IMR-90 (cell line): ENCODE measurements at regions not wholly inside any gene's neighbourhood (a gene's known extent, or its start where the extent isn't known, plus 50 kb on each side); places are given as distances from the start of the nearest gene placed in this dataset.
A peak's percentile ranks its signal among the peaks of the same experiment; 100 is the strongest.

Source experiments
- ATAC-seq: fragments of 200-7000 bp; cut with Tn5 transposase; 2 replicates; pipeline ENCODE4 v1.9.1; 2020; ENCODE audit warnings: low read depth, mild to moderate bottlenecking, moderate library complexity
- BruUV-seq: library from RNA; stranded (reverse); fragments of 400-500 nt; replicated peaks from 2 replicates; lab custom pipeline; 2021; lab: Mats Ljungman, UMichigan
- CTCF ChIA-PET: fragments of 300-600 bp; formaldehyde crosslinking; extraction: SDS; loops from one replicate; lab custom pipeline; 2021; ENCODE audit warnings: antibody characterized with exemption; lab: Yijun Ruan, JAX
- POLR2A ChIA-PET: fragments of 300-600 bp; sonication (Branson Sonifier 250); formaldehyde crosslinking; loops from one replicate; lab custom pipeline; 2022; ENCODE audit warnings: antibody characterized with exemption; ENCODE audit not compliant: unreplicated experiment; lab: Charles Lee
- DNase-seq: peaks from one replicate; pipeline ENCODE4 v3.0.0; 2013
- H2AFZ ChIP-seq: replicated peaks from 2 replicates; pipeline ENCODE3; 2013; ENCODE audit warnings: low read length, mild to moderate bottlenecking; ENCODE audit not compliant: poor library complexity
- H2AK5ac ChIP-seq: 2 replicates; pipeline ENCODE4 v1.6.1; 2013; ENCODE audit warnings: low read depth, low read length, inconsistent platforms
- H2AK9ac ChIP-seq: replicated peaks from 2 replicates; pipeline ENCODE3; 2013; ENCODE audit warnings: mild to moderate bottlenecking, low read depth, low read length, moderate library complexity; ENCODE audit not compliant: poor library complexity
- H2BK120ac ChIP-seq: 2 replicates; pipeline ENCODE4 v1.6.1; 2013; ENCODE audit warnings: low read depth, low read length, inconsistent platforms
- H2BK15ac ChIP-seq: 3 replicates; pipeline ENCODE4 v1.6.1; 2013; ENCODE audit warnings: low read depth, low read length, inconsistent platforms
- H2BK20ac ChIP-seq: 2 replicates; pipeline ENCODE4 v1.6.1; 2013; ENCODE audit warnings: low read depth, mild to moderate bottlenecking, inconsistent platforms, low read length, moderate library complexity
- H2BK5ac ChIP-seq: 2 replicates; pipeline ENCODE4 v1.6.1; 2013; ENCODE audit warnings: mild to moderate bottlenecking, low read depth, low read length, inconsistent platforms; ENCODE audit not compliant: poor library complexity, severe bottlenecking
- H3K14ac ChIP-seq: replicated peaks from 2 replicates; pipeline ENCODE4 v1.6.1; 2013; ENCODE audit warnings: low read depth, low read length, inconsistent platforms
- H3K18ac ChIP-seq: 2 replicates; pipeline ENCODE4 v1.6.1; 2013; ENCODE audit warnings: low read depth, low read length, control low read depth
- H3K23ac ChIP-seq: 2 replicates; pipeline ENCODE4 v1.6.1; 2013; ENCODE audit warnings: low read depth, low read length, inconsistent platforms
- H3K27ac ChIP-seq: 2 replicates; pipeline ENCODE4 v1.5.1; 2013; ENCODE audit warnings: mild to moderate bottlenecking, control low read depth, low read length; ENCODE audit not compliant: insufficient read depth
- H3K27me3 ChIP-seq: 2 replicates; pipeline ENCODE4 v1.6.1; 2013; ENCODE audit warnings: low read length; ENCODE audit not compliant: control insufficient read depth, insufficient read depth
- H3K36me3 ChIP-seq: 2 replicates; pipeline ENCODE4 v1.6.1; 2013; ENCODE audit warnings: low read length, mixed read lengths; ENCODE audit not compliant: control insufficient read depth, insufficient read depth
- H3K4ac ChIP-seq: 2 replicates; pipeline ENCODE4 v1.6.1; 2013; ENCODE audit warnings: low read depth, low read length, inconsistent platforms
- H3K4me1 ChIP-seq: 2 replicates; pipeline ENCODE4 v1.6.1; 2013; ENCODE audit warnings: low read length, mixed read lengths; ENCODE audit not compliant: control insufficient read depth, insufficient read depth
- H3K4me2 ChIP-seq: 2 replicates; pipeline ENCODE4 v1.6.1; 2013; ENCODE audit warnings: low read depth, mild to moderate bottlenecking, control low read depth, low read length, moderate library complexity
- H3K4me3 ChIP-seq: 2 replicates; pipeline ENCODE4 v1.5.1; 2013; ENCODE audit warnings: low read depth, mild to moderate bottlenecking, control low read depth, low read length, moderate library complexity; ENCODE audit not compliant: insufficient read depth
- H3K56ac ChIP-seq: 2 replicates; pipeline ENCODE4 v1.6.1; 2013; ENCODE audit warnings: low read length, inconsistent platforms; ENCODE audit not compliant: insufficient read depth; ENCODE audit errors: extremely low read depth
- H3K79me1 ChIP-seq, 2 experiments: 2 replicates each; pipeline ENCODE4 v1.6.1; 2013; ENCODE audit warnings: low read length in 2 of 2, inconsistent platforms in 1 of 2, low read depth in 1 of 2
- H3K9ac ChIP-seq: 2 replicates; pipeline ENCODE4 v1.6.1; 2013; ENCODE audit warnings: low read depth, low read length, control low read depth
- H3K9me1 ChIP-seq: 2 replicates; pipeline ENCODE4 v1.6.1; 2013; ENCODE audit warnings: low read length, inconsistent platforms; ENCODE audit not compliant: insufficient read depth
- H3K9me3 ChIP-seq: 2 replicates; pipeline ENCODE4 v1.6.1; 2013; ENCODE audit warnings: low read length; ENCODE audit not compliant: control insufficient read depth, insufficient read depth
- H4K20me1 ChIP-seq: 2 replicates; pipeline ENCODE4 v1.6.1; 2013; ENCODE audit warnings: low read length, inconsistent platforms; ENCODE audit not compliant: insufficient read depth
- H4K5ac ChIP-seq: 2 replicates; pipeline ENCODE4 v1.6.1; 2013; ENCODE audit warnings: mild to moderate bottlenecking, low read depth, low read length, control low read depth
- H4K8ac ChIP-seq, 2 experiments: 2 replicates each; pipeline ENCODE4 v1.6.1; 2013; ENCODE audit warnings: low read depth in 2 of 2, low read length in 2 of 2, control low read depth in 1 of 2, inconsistent platforms in 1 of 2
- H4K91ac ChIP-seq: 2 replicates; pipeline ENCODE4 v1.6.1; 2013; ENCODE audit warnings: low read depth, low read length, inconsistent platforms; ENCODE audit not compliant: insufficient read depth
- BHLHE40 ChIP-seq: fragments of 150-350 bp; IDR thresholded peaks from 2 replicates; pipeline ENCODE4 v1.6.1; 2016; ENCODE audit warnings: mild to moderate bottlenecking, low read depth, low read length
- CEBPB ChIP-seq: IDR thresholded peaks from 2 replicates; pipeline ENCODE4 v1.6.1; 2012; ENCODE audit warnings: low read depth, low read length, improper control_type of control experiment
- MAFK ChIP-seq: IDR thresholded peaks from 2 replicates; pipeline ENCODE4 v1.6.1; 2012; ENCODE audit warnings: low read depth, low read length, improper control_type of control experiment
- POLR2A ChIP-seq: IDR thresholded peaks from 2 replicates; pipeline ENCODE4 v1.6.1; 2012; ENCODE audit warnings: mild to moderate bottlenecking, low read depth, low read length
- RFX5 ChIP-seq: IDR thresholded peaks from 2 replicates; pipeline ENCODE4 v1.8.0; 2012; ENCODE audit warnings: low read depth, mild to moderate bottlenecking, low read length, moderate library complexity
- WGBS, 2 experiments: methylation state at CpG; one replicate each; pipeline versions ENCODE4 v1.1.5 to v1.1.7; 2013; ENCODE audit warnings: missing lambda C conversion rate in 2 of 2; ENCODE audit not compliant: insufficient read length in 1 of 2; ENCODE audit errors: extremely low coverage in 2 of 2; 5-methylcytosine and 5-hydroxymethylcytosine counted together
- dilution Hi-C: fragments of 300-500 bp; cut with HindIII; formaldehyde crosslinking; loops from one replicate; pipeline ENCODE4 v1.14.3; 2018; ENCODE audit warnings: low sequenced_read_pairs; ENCODE audit not compliant: unreplicated experiment
- in situ Hi-C: fragments of 300-500 bp; cut with MboI; formaldehyde crosslinking; loops from 3 replicates; pipeline ENCODE4 v1.14.3; 2019; ENCODE audit warnings: low sequenced_read_pairs, inconsistent platforms, mixed read lengths
- intact Hi-C: fragments of 100-400 bp; cut with micrococcal nuclease; formaldehyde crosslinking; loops from 2 replicates; pipeline ENCODE4 v1.10.0; 2022
- TF ChIP-seq, protein P1 (sequence below): conservative IDR thresholded peaks from 2 replicates; pipeline ENCODE4 v1.5.1; 2012; ENCODE audit warnings: mild to moderate bottlenecking, low read depth, low read length, improper control_type of control experiment
- TF ChIP-seq, protein P2 (sequence below): fragments of 150-350 bp; IDR thresholded peaks from 2 replicates; pipeline ENCODE4 v1.6.1; 2016; ENCODE audit warnings: low read depth, mild to moderate bottlenecking, low read length, moderate library complexity, borderline replicate concordance
- TF ChIP-seq, protein P3 (sequence below): fragments of 150-350 bp; IDR thresholded peaks from 2 replicates; pipeline ENCODE4 v1.6.1; 2017; ENCODE audit warnings: mild to moderate bottlenecking, antibody characterized with exemption, low read length, low read depth

DNA sequence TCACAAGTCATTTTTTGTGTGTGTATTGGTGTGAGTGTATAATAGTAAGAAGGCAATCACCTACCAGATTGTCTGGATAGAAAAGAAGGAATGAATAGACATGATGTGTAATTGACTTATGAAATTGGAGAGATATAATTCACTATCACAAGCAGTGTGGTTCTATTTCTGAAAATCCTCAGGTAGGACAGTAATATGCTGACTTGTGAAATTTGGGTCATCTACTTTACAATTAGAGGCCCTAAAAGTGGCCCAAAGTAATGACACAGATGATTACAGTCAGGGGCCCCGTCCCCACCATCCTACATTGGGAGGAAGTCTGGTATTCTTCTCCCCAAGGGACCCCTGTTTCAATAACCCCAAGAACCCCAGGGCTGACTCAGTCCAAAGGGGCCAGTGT, 73.6 kb upstream of the SELENOK start:
- no peak overlapping the region for H3K4me2 ChIP-seq
- no peak overlapping the region for H2BK15ac ChIP-seq
- no peaks in the 10 kb centered on the region for H3K27me3 ChIP-seq
- ChIA-PET CTCF (no interaction called here), POLR2A (no interaction called here)
- H4K5ac ChIP-seq = no peak overlapping the region
- no TSS peak for BruUV-seq
- H4K20me1 ChIP-seq = no peaks in the 10 kb centered on the region
- H3K27ac ChIP-seq = no peak overlapping the region
- no peak for TF ChIP-seq POLR2A
- TF ChIP-seq, protein P1, sequence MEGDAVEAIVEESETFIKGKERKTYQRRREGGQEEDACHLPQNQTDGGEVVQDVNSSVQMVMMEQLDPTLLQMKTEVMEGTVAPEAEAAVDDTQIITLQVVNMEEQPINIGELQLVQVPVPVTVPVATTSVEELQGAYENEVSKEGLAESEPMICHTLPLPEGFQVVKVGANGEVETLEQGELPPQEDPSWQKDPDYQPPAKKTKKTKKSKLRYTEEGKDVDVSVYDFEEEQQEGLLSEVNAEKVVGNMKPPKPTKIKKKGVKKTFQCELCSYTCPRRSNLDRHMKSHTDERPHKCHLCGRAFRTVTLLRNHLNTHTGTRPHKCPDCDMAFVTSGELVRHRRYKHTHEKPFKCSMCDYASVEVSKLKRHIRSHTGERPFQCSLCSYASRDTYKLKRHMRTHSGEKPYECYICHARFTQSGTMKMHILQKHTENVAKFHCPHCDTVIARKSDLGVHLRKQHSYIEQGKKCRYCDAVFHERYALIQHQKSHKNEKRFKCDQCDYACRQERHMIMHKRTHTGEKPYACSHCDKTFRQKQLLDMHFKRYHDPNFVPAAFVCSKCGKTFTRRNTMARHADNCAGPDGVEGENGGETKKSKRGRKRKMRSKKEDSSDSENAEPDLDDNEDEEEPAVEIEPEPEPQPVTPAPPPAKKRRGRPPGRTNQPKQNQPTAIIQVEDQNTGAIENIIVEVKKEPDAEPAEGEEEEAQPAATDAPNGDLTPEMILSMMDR = no peak
- TF ChIP-seq MAFK = peak; percentile 35
- no peak for TF ChIP-seq CEBPB
- TF ChIP-seq, protein P2, sequence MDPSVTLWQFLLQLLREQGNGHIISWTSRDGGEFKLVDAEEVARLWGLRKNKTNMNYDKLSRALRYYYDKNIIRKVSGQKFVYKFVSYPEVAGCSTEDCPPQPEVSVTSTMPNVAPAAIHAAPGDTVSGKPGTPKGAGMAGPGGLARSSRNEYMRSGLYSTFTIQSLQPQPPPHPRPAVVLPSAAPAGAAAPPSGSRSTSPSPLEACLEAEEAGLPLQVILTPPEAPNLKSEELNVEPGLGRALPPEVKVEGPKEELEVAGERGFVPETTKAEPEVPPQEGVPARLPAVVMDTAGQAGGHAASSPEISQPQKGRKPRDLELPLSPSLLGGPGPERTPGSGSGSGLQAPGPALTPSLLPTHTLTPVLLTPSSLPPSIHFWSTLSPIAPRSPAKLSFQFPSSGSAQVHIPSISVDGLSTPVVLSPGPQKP = no peak
- no peak for TF ChIP-seq BHLHE40
- TF ChIP-seq, protein P3, sequence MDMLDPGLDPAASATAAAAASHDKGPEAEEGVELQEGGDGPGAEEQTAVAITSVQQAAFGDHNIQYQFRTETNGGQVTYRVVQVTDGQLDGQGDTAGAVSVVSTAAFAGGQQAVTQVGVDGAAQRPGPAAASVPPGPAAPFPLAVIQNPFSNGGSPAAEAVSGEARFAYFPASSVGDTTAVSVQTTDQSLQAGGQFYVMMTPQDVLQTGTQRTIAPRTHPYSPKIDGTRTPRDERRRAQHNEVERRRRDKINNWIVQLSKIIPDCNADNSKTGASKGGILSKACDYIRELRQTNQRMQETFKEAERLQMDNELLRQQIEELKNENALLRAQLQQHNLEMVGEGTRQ = no peak
- TF ChIP-seq RFX5 = no peak
- no peak overlapping the region for H3K56ac ChIP-seq
- no peak overlapping the region for H2BK120ac ChIP-seq
- no peak overlapping the region for H2AFZ ChIP-seq
- no peak overlapping the region for H3K9ac ChIP-seq
- no peaks in the 10 kb centered on the region for H3K36me3 ChIP-seq
- no CpG with 5 or more reads among the region's 1 CpG for WGBS, 2 experiments
- no peaks in the 10 kb centered on the region for H3K4me1 ChIP-seq
- no peak overlapping the region for H3K18ac ChIP-seq
- H3K4me3 ChIP-seq = no peak overlapping the region
- H3K14ac ChIP-seq = no peak overlapping the region
- H2BK20ac ChIP-seq = no peak overlapping the region
- H3K23ac ChIP-seq = no peak overlapping the region
- H3K79me1 ChIP-seq = no peaks in the 10 kb centered on the region
- intact Hi-C loops = no loop called here
- H3K9me1 ChIP-seq = no peaks in the 10 kb centered on the region
- in situ Hi-C loops = no loop called here
- peaks cover 6% of the 10 kb centered on the region for H3K9me3 ChIP-seq
- H2AK5ac ChIP-seq = no peak overlapping the region
- dilution Hi-C loops = no loop called here
- DNase-seq = no peak
- H3K4ac ChIP-seq = no peak overlapping the region
- no peak overlapping the region for H2AK9ac ChIP-seq
- no peak overlapping the region for H4K8ac ChIP-seq
- no peak overlapping the region for H2BK5ac ChIP-seq
- no peak for ATAC-seq
- no peak overlapping the region for H4K91ac ChIP-seq
